Right atrium auricular region (tissue), 2 donors: ENCODE measurements at regions not wholly inside any gene's neighbourhood (a gene's known extent, or its start where the extent isn't known, plus 50 kb on each side); places are given as distances from the start of the nearest gene placed in this dataset.
"Not testable (repeated sequence)": the region's sequence is repeated elsewhere in the genome, so short reads cannot be mapped to it uniquely, and the experiment has no call there.

Source experiments
- DNase-seq: peaks from one replicate; pipeline ENCODE4 v3.0.0-alpha.2; 2019; ENCODE audit warnings: low spot score
- H3K27ac ChIP-seq, 2 donors: fragments of 200-600 bp; sonication (generic); 1 replicate in 1 of 2; 2 replicates in 1 of 2; pipeline ENCODE4 v1.5.1; 2016 to 2019
- H3K27me3 ChIP-seq, 2 donors: fragments of 200-600 bp; sonication (generic); one replicate each; pipeline versions ENCODE4 v1.5.1 to v1.6.0; 2017 to 2019
- H3K36me3 ChIP-seq: fragments of 200-600 bp; sonication (generic); one replicate; pipeline ENCODE4 v1.5.1; 2016
- H3K4me1 ChIP-seq, 2 donors: fragments of 200-600 bp; sonication (generic); one replicate each; pipeline versions ENCODE4 v1.5.1 to v1.6.0; 2017 to 2019
- H3K4me3 ChIP-seq, 2 donors: fragments of 200-600 bp; sonication (generic); 1 replicate in 1 of 2; 2 replicates in 1 of 2; pipeline ENCODE4 v1.5.1; 2017 to 2019; ENCODE audit warnings: mild to moderate bottlenecking in 1 of 2, moderate library complexity in 1 of 2
- H3K9me3 ChIP-seq, 2 donors: fragments of 200-600 bp; sonication (generic); one replicate each; pipeline ENCODE4 v1.5.1; 2019
- CTCF ChIP-seq, 2 donors: fragments of 200-600 bp; sonication (generic); IDR thresholded peaks; one replicate each; pipeline ENCODE4 v1.5.1; 2019; ENCODE audit warnings: antibody characterized with exemption in 2 of 2

- DNase-seq = no peak
- Histone ChIP-seq H3K4me3 (no peak overlapping the region), H3K9me3 (no peaks in the 10 kb centered on the region), H3K27me3 (no peaks in the 10 kb centered on the region), H3K27ac (no peak overlapping the region), H3K36me3 (no peaks in the 10 kb centered on the region), H3K4me1 (no peaks in the 10 kb centered on the region)
- TF ChIP-seq CTCF (IDR thresholded peaks at IDR 0.05) = no peak
Observed at GRCh38 chr4:75194180-75194579, 261.3 kb downstream of the PARM1 start.

DNA sequence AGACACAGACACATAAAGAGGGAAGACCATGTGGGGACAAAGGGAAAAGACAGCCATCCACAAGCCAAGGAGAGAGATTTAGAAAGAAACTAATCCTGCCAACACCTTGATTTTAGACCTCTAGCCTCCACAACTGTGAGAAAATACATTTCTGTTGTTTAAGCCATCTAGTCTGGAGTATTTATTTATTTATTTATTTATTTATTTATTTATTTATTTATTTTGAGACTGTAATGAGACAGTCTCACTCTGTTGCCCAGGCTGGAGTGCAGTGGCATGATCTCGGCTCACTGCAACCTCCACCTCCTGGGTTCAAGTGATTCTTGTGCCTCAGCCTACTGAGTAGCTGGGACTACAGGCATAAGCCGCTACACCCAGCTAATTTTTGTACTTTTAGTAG is 259.3 kb downstream of the PARM1 start:
- not testable (repeated sequence) for H3K36me3 ChIP-seq, H3K27me3 ChIP-seq, H3K4me1 ChIP-seq, H3K4me3 ChIP-seq, H3K27ac ChIP-seq, H3K9me3 ChIP-seq, DNase-seq

DNA sequence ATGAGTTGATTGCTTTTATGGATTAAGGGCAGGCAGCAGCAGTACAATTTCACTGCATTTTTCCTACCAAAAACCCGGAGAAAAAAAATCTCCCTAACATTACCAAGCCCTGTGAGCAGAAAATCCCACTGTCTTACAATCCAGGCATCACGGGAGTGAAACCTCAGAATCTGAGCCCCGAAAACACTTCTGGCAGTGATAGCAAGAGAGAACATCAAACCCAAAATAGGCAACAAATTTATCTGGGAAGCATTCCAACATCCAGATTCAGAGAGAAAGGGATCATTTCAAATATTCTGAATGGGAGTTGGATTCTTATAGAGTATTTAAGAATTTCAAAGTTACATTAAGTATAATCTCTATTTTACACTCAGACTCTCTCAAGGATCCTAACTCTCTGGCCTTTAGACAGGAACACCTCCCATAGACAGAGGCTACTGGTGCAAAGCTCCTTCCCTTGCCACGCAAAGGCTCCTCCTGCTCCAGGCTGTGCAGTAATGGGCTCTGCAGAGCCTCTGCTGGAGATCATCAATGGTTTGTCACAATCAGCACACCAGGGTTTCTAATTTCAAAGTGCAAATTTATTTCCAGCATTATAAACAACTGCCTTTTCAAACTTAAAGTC is 256.9 kb downstream of the PARM1 start:
- H3K27me3 ChIP-seq = no peaks in the 10 kb centered on the region
- no peak overlapping the region for H3K4me3 ChIP-seq
- no peak for DNase-seq
- H3K27ac ChIP-seq = no peak overlapping the region
- H3K4me1 ChIP-seq = no peaks in the 10 kb centered on the region
- TF ChIP-seq CTCF (IDR thresholded peaks at IDR 0.05) = no peak
- H3K36me3 ChIP-seq = no peaks in the 10 kb centered on the region
- H3K9me3 ChIP-seq = no peaks in the 10 kb centered on the region

DNA sequence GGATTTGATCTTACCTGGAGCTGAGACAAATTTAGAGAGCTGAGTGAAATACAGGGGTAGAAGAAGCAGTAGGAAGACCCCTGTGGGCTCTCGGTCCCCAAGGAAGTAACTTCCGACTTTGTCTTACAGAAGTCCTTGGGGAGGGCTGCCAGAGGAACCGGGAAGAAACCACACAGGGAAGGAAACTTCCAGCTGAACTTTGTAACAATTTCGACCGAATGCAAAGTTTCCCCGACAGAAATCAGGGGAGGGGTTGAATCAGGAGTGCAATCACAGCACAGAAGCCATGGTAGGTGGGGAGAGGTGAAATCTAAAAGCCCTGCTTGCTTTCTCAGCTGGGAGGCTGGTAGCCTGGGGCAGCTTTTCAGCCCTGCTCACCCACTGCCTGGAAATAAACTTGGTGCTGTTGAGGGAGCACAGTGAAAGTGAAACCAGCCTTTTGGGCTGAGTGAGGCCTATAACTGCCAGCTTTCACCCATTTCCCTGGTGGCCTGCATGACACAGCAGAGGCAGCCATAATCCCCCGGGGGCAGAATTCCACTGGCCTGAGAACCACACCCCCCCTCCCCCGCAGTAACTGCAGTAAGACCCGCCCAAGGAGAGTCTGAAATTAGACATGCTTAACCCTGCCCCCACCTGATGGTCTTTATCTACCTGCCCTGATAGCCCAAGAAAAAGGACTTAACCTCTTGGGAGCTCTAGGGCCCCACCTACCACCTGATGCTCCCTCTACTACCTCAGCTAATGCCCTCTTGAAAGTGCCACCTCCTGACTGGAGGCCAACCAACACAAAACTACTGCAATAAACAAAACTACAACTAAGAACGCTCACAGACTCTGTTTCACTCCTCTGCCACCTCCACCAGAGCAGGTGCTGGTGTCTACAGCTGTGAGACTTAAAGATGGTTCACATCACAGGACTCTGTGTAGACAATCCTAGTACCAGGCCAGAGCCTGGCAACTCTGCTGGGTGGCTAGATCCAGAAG is 248.2 kb downstream of the PARM1 start:
- no peaks in the 10 kb centered on the region for H3K4me1 ChIP-seq
- no peak overlapping the region for H3K4me3 ChIP-seq
- no peak for TF ChIP-seq CTCF (IDR thresholded peaks at IDR 0.05)
- no peak for DNase-seq
- no peak overlapping the region for H3K27ac ChIP-seq
- peaks cover 0 to 22% of the 10 kb centered on the region in 2 donors for H3K9me3 ChIP-seq
- no peaks in the 10 kb centered on the region for H3K36me3 ChIP-seq
- H3K27me3 ChIP-seq = no peaks in the 10 kb centered on the region

GRCh38 chr4:75180217-75180616 is 247.3 kb downstream of the PARM1 start:
- no peak overlapping the region for H3K27ac ChIP-seq
- no peaks in the 10 kb centered on the region for H3K27me3 ChIP-seq
- H3K36me3 ChIP-seq = no peaks in the 10 kb centered on the region
- H3K4me1 ChIP-seq = no peaks in the 10 kb centered on the region
- DNase-seq = no peak
- no peak for TF ChIP-seq CTCF (IDR thresholded peaks at IDR 0.05)
- no peak overlapping the region for H3K4me3 ChIP-seq
- H3K9me3 ChIP-seq = peaks cover 0 to 22% of the 10 kb centered on the region in 2 donors

DNA sequence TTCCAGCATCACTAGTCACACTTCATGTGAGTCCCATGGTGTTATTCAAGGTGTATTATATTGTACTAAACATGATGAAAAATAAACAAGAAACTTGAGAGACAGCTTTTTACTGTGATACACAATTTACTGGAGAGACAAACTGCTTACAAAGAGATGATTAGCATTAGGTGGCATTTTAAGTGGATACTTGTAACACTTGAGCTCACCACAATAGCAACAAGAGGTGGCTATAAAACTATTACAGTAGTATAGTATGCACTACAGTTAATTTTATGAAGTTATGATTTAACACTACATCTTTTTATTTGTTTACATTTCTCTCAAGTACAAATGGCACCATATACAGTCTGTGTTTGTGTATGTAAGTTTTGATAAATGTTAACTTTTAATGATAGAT is 246.6 kb downstream of the PARM1 start:
- peaks cover 0 to 22% of the 10 kb centered on the region in 2 donors for H3K9me3 ChIP-seq
- H3K27ac ChIP-seq = no peak overlapping the region
- no peak for DNase-seq
- H3K36me3 ChIP-seq = no peaks in the 10 kb centered on the region
- H3K27me3 ChIP-seq = no peaks in the 10 kb centered on the region
- TF ChIP-seq CTCF (IDR thresholded peaks at IDR 0.05) = no peak
- no peaks in the 10 kb centered on the region for H3K4me1 ChIP-seq
- H3K4me3 ChIP-seq = no peak overlapping the region
